ENCODE measurements at regions not wholly inside any gene's neighbourhood (a gene's known extent, or its start where the extent isn't known, plus 50 kb on each side); places are given as distances from the start of the nearest gene placed in this dataset.

- TF ChIP-seq, protein P1, sequence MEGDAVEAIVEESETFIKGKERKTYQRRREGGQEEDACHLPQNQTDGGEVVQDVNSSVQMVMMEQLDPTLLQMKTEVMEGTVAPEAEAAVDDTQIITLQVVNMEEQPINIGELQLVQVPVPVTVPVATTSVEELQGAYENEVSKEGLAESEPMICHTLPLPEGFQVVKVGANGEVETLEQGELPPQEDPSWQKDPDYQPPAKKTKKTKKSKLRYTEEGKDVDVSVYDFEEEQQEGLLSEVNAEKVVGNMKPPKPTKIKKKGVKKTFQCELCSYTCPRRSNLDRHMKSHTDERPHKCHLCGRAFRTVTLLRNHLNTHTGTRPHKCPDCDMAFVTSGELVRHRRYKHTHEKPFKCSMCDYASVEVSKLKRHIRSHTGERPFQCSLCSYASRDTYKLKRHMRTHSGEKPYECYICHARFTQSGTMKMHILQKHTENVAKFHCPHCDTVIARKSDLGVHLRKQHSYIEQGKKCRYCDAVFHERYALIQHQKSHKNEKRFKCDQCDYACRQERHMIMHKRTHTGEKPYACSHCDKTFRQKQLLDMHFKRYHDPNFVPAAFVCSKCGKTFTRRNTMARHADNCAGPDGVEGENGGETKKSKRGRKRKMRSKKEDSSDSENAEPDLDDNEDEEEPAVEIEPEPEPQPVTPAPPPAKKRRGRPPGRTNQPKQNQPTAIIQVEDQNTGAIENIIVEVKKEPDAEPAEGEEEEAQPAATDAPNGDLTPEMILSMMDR (conservative IDR thresholded peaks at IDR 0.05; ENCODE audit: low read depth, low read length): no peak
- no peak overlapping the region for H3K4me3 ChIP-seq (ENCODE audit: low read depth, low read length)
- DNase-seq (ENCODE audit: low read depth): no peak
Measured at GRCh38 chr1:5348732-5349465, 643.3 kb downstream of the NPHP4 start.

DNA sequence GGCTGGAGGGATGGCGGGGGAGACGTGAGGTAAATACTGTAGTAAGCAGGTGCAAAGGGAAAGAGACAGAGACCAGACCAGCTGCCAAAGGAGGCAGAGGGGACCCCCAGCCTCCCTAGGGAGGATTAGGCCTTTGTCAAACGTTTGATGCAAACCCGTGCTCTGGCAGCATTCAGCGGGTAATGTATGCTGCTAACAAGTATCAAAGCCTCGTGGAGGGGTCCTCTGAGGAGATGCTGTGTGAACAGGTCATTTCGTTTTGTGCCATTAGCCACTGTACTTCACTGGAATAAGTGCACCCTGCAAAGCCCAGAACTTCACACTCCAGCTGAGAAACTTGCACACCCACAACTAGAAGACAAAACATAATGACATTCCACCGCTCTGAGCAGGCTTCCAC is 644.5 kb downstream of the NPHP4 start:
- TF ChIP-seq, protein P1 (conservative IDR thresholded peaks at IDR 0.05; ENCODE audit: low read depth, low read length): no peak
- no peak for DNase-seq (ENCODE audit: low read depth)
- H3K4me3 ChIP-seq (ENCODE audit: low read depth, low read length): no peak overlapping the region

- DNase-seq (ENCODE audit: low read depth): no peak
- H3K4me3 ChIP-seq (ENCODE audit: low read depth, low read length): no peak overlapping the region
- TF ChIP-seq, protein P1 (conservative IDR thresholded peaks at IDR 0.05; ENCODE audit: low read depth, low read length): no peak
Measured at GRCh38 chr1:5345556-5345955, 646.7 kb downstream of the NPHP4 start.

GRCh38 chr1:5343256-5344020 is 648.8 kb downstream of the NPHP4 start:
- DNase-seq (ENCODE audit: low read depth): no peak
- TF ChIP-seq, protein P1 (conservative IDR thresholded peaks at IDR 0.05; ENCODE audit: low read depth, low read length): no peak
- no peak overlapping the region for H3K4me3 ChIP-seq (ENCODE audit: low read depth, low read length)

DNA sequence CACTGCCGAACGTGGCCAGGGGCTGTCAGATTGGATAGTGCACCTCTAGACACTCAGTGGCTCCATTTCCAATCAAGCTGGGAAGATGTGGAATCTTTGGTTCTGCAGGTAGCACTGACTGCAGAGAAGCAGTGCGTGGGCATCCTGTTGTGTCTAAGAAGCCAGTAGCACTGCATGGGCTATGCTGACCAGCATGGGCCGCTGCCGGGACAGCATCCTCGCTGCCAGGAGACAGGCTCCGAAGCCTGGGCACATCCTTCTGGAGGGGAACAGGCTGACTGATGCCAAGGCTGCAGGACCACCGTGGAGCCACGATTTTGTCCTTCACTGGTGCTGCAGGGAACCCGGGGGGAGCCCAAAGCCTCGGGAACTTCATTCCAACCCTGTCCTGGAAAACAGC is 649.4 kb downstream of the NPHP4 start:
- TF ChIP-seq, protein P1 (conservative IDR thresholded peaks at IDR 0.05; ENCODE audit: low read depth, low read length): no peak
- DNase-seq (ENCODE audit: low read depth): no peak
- H3K4me3 ChIP-seq (ENCODE audit: low read depth, low read length): no peak overlapping the region

DNA sequence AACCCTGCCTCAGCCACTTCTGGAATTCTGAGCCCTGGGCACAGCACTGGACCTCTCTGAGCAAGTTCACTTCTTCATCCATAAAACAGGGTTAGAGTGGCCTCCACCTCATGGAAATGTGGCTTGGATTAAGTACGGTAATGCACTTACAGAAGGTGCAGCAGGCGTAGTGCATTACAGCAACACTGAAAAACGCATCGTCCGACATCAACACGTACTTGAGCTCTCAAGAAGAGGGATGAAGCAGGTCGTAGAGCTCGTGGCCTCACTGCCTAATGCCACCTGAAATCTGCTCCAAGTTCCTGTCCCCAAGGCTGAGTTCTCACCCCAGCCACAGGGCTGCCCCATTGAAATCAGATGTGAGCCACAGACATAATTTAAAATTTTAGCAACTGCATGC is 650.1 kb downstream of the NPHP4 start:
- DNase-seq (ENCODE audit: low read depth): no peak
- no peak overlapping the region for H3K4me3 ChIP-seq (ENCODE audit: low read depth, low read length)
- TF ChIP-seq, protein P1 (conservative IDR thresholded peaks at IDR 0.05; ENCODE audit: low read depth, low read length): no peak

Measured in epithelial cell of proximal tubule (primary cell).